GM12891 (cell line): ENCODE measurements at regions not wholly inside any gene's neighbourhood (a gene's known extent, or its start where the extent isn't known, plus 50 kb on each side); places are given as distances from the start of the nearest gene placed in this dataset.

Experiments
- PAX5 ChIP-seq: IDR thresholded peaks from 2 replicates; pipeline ENCODE4 v1.6.1; 2011; ENCODE audit warnings: low read length, moderate library complexity, mild to moderate bottlenecking; ENCODE audit not compliant: insufficient read depth, severe bottlenecking
- POLR2A ChIP-seq: IDR thresholded peaks from 2 replicates; pipeline ENCODE4 v1.6.1; 2011; ENCODE audit warnings: low read depth, low read length, control low read depth
- POLR2AphosphoS5 ChIP-seq: IDR thresholded peaks from 2 replicates; pipeline ENCODE4 v1.6.1; 2011; ENCODE audit warnings: low read depth, low read length, control low read depth
- POU2F2 ChIP-seq: IDR thresholded peaks from 2 replicates; pipeline ENCODE4 v1.6.1; 2011; ENCODE audit warnings: low read depth, mild to moderate bottlenecking, control low read depth, low read length, moderate library complexity
- SPI1 ChIP-seq: IDR thresholded peaks from 2 replicates; pipeline ENCODE4 v1.6.1; 2011; ENCODE audit warnings: low read depth, low read length, control low read depth
- TAF1 ChIP-seq: IDR thresholded peaks from 2 replicates; pipeline ENCODE4 v1.6.1; 2011; ENCODE audit warnings: low read depth, low read length, control low read depth

GRCh38 chrX:147403040-147403439, 508.7 kb upstream of the FMR1 start:
- TF ChIP-seq POLR2A, result no peak
- no peak for TF ChIP-seq POLR2AphosphoS5
- TF ChIP-seq TAF1, result no peak
- no peak for TF ChIP-seq SPI1
- TF ChIP-seq POU2F2, result no peak
- TF ChIP-seq PAX5, result no peak
